HG03175 (cell line): ENCODE measurements at regions not wholly inside any gene's neighbourhood (a gene's known extent, or its start where the extent isn't known, plus 50 kb on each side); places are given as distances from the start of the nearest gene placed in this dataset.

ENCODE experiments used
- ATAC-seq: cut with Tn5 transposase; IDR thresholded peaks from one replicate; pipeline ENCODE4 v1.9.1; 2021; ENCODE audit warnings: mild to moderate bottlenecking, moderate library complexity; ENCODE audit not compliant: unreplicated experiment

DNA sequence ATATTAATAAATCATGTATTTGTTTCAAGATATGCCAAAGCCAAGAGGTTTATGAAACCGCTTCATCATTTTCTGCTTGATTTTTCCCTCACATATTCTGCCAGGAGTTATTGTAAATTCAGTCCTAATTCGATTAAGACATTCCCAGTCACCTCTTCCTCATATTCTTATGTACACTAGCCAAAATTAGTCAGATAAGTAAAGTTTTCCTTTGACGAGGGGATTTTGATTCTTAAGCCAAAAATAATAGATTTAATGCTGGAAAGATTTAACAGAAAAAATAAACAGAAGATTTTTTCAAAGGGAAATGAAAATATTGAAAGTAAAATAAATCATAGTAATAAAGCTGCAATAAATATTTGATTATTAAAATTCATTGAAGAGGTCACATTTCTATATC lies 51.0 kb upstream of the VEGFC start:
- no peak for ATAC-seq

DNA sequence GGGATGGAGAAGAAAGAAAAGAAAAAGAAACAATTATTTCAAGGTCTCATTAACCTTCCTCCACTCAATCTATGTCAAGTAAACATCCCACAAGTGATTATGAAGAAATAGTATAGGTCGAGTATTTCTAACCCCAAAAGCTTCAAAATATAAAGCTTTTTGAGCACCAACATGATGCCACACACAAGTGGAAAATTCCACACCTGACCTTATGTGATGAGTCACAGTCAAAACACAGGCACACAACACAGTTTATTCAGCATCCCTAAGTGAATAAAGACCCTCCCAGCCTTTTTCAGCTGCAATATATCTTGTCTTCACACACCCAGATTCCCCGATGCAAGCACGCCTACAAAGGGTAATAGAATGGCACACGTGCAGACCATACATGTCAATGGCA lies 51.7 kb upstream of the VEGFC start:
- no peak for ATAC-seq

DNA sequence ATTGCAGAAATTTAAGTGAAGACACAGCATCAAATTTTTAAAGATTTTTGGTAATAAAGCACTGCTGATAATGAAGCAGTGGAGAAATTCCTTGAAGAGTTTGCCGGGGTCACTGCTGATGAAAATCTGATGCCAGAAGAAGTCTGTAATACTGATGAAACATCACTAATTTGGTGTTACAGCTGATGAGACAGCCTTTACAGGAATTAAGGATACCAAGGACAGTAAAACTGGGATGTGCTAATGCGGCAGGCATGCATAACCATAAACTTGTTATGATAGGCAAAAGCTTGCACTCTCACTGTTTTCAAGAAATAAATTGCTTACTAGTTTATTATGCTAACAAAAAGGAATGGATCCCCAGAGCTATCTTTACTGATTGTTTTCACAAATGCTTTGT lies 52.9 kb upstream of the VEGFC start:
- no peak for ATAC-seq

- no peak for ATAC-seq
Observed at GRCh38 chr4:176849076-176849475, 56.4 kb upstream of the VEGFC start.

DNA sequence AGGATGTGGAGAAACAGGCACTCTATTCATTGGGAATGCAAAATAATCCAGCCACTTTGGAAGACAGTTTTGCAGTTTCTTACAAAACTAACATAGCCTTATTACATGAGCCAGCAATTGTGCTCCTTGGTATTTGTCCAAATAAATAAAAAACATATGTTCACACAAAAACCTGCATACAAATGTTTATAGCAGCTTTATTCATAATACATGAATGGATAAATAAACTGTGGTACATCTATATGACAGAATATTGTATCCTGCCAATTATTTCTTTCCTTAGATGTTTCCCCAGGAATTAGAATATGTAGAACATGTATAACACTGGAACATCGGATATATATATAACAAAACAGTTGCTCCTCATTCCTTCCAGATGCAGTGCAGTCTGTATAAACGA lies 57.7 kb upstream of the VEGFC start:
- ATAC-seq, result no peak

DNA sequence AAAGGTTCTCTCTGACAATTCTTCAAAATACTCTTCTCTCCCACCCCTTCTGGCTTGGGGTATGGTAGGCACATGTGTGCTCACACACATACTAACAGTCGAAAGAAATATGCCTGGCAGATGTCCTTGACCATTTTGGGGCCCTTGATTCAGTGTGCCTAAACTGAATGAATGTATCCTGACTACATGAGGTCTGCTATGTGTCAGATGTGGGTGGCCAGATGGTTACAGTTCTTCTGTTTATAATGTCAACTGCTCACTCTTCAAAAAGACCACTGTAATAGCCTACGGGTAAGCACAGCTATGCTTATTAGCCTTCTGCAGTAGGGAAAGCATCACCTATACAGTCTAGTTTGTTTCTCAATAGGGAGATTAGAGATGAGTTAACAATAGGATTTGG lies 63.7 kb upstream of the VEGFC start:
- ATAC-seq, result no peak

- ATAC-seq, result no peak
Observed at GRCh38 chr4:176858839-176859238, 66.1 kb upstream of the VEGFC start.

DNA sequence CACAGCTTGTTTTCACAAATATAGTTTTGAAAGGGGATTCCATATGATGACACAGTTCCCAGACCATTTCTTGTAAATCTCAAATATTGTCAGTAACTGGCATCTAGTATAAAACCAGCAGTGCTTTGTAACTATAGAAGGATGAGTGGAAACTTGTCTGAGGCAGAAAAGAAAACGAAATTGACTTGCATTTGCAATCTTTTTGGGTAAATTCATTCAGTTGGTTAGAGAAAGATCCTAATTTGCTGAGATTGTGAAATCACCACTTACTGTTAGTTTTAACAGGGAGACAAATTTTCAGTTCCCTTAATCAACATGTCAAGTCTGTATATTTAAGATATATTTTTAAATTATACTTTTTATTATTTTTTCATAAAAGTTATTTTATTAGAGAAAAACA lies 71.5 kb upstream of the VEGFC start:
- no peak for ATAC-seq

DNA sequence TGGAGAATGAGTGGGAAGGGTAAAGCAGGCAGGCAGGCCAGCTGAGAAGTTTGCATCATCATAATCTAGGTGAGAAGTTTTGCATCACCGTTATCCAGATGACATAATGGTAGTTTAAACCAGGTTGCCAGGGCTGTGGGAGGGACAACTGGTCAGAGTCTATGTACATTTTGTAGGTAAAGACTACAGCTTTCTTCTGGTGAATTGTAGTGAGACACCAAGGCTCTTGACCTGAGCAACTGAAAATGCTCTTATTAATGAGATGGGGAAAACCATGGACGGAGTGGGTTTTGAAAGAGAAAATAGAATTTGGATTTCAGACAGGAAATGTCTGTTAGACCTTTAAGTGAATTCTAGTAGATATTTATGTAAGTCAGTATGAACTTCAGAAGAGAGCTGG lies 76.0 kb upstream of the VEGFC start:
- no peak for ATAC-seq

- ATAC-seq, result no peak
Observed at GRCh38 chr4:176872461-176872860, 79.7 kb upstream of the VEGFC start.

DNA sequence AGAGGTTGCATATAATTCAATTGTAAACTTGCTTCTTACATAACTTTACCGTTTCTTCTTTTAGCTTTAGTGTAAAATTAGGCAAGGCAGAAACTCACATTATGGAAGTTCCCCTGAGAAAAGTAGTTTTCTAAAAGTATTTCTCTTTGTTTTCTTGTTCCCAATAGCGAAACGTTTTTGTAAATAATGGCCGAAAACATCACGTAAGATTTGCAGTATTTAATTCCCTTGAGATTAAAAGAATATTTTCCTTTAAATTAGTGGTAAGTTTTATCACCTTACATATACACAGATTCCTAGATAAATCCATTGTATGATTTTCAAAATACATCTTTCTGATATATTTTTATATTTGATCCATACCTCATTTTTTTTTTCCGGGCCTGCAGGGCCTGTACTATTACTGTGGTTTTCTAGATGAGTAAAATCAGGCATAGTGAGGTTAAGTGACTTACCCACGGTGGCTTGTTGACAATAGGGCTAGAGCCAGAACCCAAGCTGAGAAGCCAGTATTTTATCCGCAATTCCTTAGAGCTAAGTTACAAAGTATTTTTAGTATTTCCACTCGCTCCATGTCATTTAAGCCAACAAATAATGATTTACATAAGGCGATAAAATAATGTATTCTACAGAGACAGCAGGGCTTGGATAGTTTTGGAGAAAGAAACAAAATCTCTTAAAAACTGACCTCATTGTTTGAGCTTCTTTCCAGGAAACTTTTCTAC lies 82.2 kb upstream of the VEGFC start:
- no peak for ATAC-seq

DNA sequence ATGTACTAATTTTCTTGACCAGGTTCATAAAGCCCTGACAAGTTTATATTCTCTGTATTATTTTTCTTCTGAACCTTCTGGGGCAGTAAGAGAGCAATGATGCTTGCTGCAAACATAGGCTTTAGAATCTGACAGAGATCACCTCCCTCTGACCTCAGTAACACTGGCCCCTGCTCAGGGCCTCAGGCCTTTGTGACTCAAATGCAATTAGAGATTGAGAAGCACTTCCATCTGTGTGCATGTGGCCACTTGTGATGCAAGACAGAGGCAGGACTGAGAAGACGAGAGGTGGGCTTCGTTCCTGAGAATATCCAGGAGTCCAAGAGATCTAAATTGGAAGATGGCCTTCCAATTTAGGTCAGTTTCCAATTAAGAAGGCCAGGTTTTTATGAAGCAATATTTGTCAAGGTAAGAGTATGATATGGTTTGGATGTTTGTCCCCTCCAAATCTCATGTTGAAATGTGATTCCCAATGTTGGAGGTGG lies 82.8 kb upstream of the VEGFC start:
- ATAC-seq, result no peak

- ATAC-seq, result no peak
Observed at GRCh38 chr4:176879380-176880116, 86.8 kb upstream of the VEGFC start.

GRCh38 chr4:176882206-176882605 lies 89.5 kb upstream of the VEGFC start:
- ATAC-seq, result no peak

DNA sequence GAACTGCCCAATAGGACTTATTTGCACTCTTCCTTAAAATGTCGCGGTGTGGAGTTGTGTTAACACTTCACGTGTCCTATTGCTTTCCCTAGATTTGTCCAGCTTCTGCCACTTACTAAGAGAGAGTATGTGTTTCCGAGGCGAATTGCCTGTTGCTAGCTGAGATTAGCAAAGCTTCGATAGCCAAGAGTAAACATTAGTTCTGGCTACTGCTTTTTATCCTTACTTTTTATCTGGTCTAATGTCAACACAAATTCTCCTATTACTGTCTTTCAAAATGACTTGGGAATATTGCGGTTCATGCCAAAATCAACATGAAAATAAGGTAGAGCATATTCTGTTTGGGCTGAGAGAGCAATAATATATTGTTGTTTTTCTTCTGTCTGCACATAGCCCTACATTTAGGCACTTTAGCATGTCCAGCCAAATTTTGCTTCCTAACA lies 90.4 kb upstream of the VEGFC start:
- ATAC-seq, result no peak

DNA sequence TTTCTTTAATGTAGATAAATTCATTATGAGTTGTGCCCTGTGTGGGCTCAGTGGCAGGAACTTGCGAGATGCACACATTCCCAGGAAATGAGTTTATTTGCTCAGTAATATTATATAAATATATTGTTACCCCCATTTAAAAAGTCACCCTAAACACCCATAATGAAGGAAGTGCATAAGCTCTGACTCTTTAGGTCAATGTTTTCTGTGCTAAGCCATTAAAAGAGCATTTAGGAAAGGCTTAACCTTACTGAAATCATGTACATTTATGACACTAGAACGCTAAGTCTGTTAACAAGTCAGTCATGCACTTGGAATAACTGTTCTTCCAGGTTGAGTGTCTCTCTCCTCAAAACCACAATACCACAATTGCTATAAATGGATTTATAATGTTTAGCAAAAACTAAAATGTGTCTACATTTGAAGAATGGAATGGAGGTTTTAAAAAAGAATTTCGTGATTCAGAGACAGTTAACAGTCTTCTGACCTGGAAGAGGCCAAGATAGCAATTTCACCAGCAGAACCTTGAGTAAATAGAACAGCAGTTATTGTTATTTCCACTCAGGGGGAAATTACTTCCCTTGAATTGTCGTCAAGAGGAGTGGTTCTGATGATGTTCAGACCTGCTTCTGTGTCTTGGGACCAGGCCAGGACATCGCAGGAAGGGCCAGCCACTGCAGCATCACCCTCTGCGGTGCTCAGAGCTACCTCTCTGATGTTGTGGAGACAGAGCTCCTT lies 91.1 kb upstream of the VEGFC start:
- ATAC-seq, result no peak

DNA sequence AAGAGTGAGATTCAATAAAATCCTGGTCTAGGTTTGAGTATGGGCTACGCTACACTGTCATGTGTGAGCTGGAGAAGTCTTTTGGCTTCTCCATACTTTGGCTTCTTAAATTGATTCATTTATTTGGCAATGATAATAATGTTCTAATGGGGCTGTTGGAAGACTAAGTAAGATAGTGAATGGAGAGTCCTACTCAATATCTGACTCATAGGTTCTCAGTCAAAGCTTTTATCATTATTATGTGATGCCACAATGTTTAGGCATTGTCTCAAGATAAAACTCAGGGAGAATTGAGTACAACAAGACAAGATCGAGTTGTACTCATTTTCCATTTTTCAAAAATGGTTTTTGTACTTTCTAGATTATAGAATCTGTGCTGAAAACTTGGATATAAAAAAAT lies 92.5 kb upstream of the VEGFC start:
- no peak for ATAC-seq

DNA sequence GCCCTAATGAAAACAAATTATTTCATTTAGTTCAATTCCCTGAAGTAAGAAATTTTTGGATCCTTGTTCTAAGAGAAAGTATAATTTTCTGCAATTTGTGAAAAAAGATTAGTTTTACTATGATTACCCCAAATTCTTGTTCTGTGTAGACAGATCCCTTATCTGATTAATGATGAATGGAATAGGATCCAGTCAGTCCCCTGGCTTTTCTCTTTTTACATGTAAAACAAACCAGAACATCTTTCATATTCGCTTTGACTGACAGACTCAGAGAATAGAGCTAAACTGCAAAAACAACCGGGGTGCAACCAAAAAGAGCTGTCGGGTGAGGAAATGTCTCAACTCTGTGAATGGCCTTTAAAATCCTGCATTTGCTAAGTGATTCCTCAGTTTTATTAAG lies 93.4 kb upstream of the VEGFC start:
- ATAC-seq, result no peak

GRCh38 chr4:176889776-176890175 lies 97.1 kb upstream of the VEGFC start:
- no peak for ATAC-seq

DNA sequence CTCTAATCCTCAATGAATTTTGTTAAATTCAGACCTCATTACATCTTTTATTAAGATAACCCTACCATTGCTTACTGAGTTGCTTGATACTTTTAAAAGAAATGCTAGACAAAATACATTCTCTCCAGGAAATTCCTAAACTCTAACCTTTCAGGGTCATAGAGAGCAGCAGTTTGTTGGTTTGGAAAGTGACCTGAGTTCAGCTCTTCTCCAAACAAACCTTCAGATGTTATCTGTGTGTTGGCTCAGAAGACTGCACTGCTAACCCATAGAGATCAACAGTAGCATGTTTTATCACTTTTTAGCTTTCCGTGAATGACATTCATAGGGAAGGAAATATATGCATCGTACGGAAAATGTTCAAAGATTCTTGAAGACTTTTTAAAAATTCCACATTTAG lies 101.8 kb upstream of the VEGFC start:
- ATAC-seq, result no peak

- ATAC-seq, result no peak
Observed at GRCh38 chr4:176896211-176896610, 103.5 kb upstream of the VEGFC start.

DNA sequence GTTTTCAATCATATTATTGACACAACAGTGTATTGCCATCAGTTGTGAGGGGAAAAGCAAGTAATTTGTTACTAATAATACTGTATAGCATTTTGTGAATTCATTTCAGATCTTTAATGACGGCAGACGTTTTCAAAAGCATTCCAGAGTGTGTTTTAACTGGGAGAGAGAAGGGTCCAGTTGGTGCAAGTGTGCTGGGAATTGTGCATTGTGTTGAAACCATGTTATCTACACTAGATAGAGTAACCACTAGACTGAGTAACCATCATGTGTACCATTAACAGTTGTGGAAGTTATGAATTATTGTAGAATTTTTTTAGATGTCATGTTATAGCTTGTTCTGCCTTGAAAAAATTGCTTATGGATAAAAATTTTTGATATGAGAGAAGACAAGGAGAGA lies 104.5 kb upstream of the VEGFC start:
- no peak for ATAC-seq
